GM12872 (cell line): ENCODE measurements at regions not wholly inside any gene's neighbourhood (a gene's known extent, or its start where the extent isn't known, plus 50 kb on each side); places are given as distances from the start of the nearest gene placed in this dataset.

Source experiments
- CTCF ChIP-seq: IDR thresholded peaks from 3 replicates; pipeline ENCODE4 v1.5.1; 2011; ENCODE audit warnings: low read depth, mild to moderate bottlenecking, low read length, moderate library complexity; ENCODE audit not compliant: insufficient read depth

GRCh38 chr5:136810261-136810801 is 445.0 kb upstream of the TRPC7 start:
- no peak for TF ChIP-seq CTCF

- TF ChIP-seq CTCF = no peak
Measured at GRCh38 chr5:136809382-136809781, 444.0 kb upstream of the TRPC7 start.

- no peak for TF ChIP-seq CTCF
Measured at GRCh38 chr5:136808756-136809155, 443.4 kb upstream of the TRPC7 start.

- TF ChIP-seq CTCF = peak; percentile 34; the same call in 1 of the 3 replicates
Measured at GRCh38 chr5:136805466-136805865, 440.1 kb upstream of the TRPC7 start.

- TF ChIP-seq CTCF = no peak
Measured at GRCh38 chr5:136802383-136802782, 437.0 kb upstream of the TRPC7 start.

GRCh38 chr5:136799806-136800372 is 434.5 kb upstream of the TRPC7 start:
- no peak for TF ChIP-seq CTCF

- no peak for TF ChIP-seq CTCF
Measured at GRCh38 chr5:136793300-136793699, 428.0 kb upstream of the TRPC7 start.
